ENCODE measurements at regions not wholly inside any gene's neighbourhood (a gene's known extent, or its start where the extent isn't known, plus 50 kb on each side); places are given as distances from the start of the nearest gene placed in this dataset.

GRCh38 chr16:59060207-59060606, 326.1 kb upstream of the GOT2 start:
- TF ChIP-seq CTCF (IDR thresholded peaks at IDR 0.05) (no peak), POLR2A (IDR thresholded peaks at IDR 0.05) (no peak), POLR2AphosphoS5 (IDR thresholded peaks at IDR 0.05) (no peak)

Data from stomach (tissue), 4 donors.